Fibroblast of the aortic adventitia (primary cell): ENCODE measurements at regions not wholly inside any gene's neighbourhood (a gene's known extent, or its start where the extent isn't known, plus 50 kb on each side); places are given as distances from the start of the nearest gene placed in this dataset.

Source experiments
- DNase-seq: peaks from one replicate; pipeline ENCODE4 v3.0.0-alpha.2; 2010; ENCODE audit warnings: low read depth
- H3K4me3 ChIP-seq: 2 replicates; pipeline ENCODE4 v1.5.1; 2011; ENCODE audit warnings: low read depth, mild to moderate bottlenecking, control low read depth, low read length, moderate library complexity
- TF ChIP-seq, protein P1 (sequence below): IDR thresholded peaks from 2 replicates; pipeline ENCODE4 v1.5.1; 2011; ENCODE audit warnings: mild to moderate bottlenecking, low read length, control low read depth, inconsistent platforms; ENCODE audit not compliant: insufficient read depth

GRCh38 chr18:53984021-53984420, 240.4 kb downstream of the MBD2 start:
- no peak overlapping the region for H3K4me3 ChIP-seq
- TF ChIP-seq, protein P1, sequence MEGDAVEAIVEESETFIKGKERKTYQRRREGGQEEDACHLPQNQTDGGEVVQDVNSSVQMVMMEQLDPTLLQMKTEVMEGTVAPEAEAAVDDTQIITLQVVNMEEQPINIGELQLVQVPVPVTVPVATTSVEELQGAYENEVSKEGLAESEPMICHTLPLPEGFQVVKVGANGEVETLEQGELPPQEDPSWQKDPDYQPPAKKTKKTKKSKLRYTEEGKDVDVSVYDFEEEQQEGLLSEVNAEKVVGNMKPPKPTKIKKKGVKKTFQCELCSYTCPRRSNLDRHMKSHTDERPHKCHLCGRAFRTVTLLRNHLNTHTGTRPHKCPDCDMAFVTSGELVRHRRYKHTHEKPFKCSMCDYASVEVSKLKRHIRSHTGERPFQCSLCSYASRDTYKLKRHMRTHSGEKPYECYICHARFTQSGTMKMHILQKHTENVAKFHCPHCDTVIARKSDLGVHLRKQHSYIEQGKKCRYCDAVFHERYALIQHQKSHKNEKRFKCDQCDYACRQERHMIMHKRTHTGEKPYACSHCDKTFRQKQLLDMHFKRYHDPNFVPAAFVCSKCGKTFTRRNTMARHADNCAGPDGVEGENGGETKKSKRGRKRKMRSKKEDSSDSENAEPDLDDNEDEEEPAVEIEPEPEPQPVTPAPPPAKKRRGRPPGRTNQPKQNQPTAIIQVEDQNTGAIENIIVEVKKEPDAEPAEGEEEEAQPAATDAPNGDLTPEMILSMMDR, result no peak
- no peak for DNase-seq

DNA sequence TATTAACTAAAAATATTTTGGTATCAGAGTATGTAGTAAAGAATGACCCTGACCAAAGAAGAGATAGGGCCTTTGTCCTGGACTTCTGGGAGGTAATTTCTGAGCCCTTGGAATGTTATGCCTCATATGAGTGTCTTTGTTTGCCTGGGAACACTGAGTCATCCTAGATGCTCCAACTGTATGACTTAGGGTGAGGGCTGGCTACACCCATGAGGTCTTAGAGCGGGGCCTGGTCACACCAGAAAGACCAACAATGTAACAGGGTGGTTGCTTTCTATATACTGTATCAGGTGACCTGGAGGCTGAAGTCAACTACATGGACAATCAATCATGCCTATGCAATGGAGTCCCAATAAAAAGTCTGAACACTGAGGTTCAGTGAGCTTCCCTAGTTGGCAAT, 253.1 kb downstream of the MBD2 start:
- TF ChIP-seq, protein P1, result no peak
- no peak for DNase-seq
- H3K4me3 ChIP-seq, result no peak overlapping the region

- DNase-seq, result no peak
- TF ChIP-seq, protein P1, result no peak
- no peak overlapping the region for H3K4me3 ChIP-seq
These were observed 271.8 kb downstream of the MBD2 start for GRCh38 chr18:53952700-53953099.

DNA sequence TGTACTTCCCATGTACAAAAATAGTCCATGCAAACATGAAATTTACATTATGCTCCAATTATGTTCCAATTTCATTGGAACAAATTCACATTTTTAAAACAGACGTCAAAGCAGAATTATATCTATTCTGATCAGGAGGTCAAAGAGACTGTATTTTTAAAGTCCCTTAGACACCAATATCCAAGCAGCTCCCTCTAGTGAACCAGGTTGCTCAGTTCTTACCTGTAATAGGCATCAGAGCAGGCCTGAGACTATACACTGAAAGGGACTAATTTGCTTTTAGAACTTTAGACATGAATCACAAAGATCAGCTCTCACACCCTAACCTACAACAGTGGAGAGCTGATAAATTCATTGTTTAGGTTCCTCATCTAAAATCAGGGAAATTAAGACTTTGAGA, 273.9 kb downstream of the MBD2 start:
- no peak for DNase-seq
- H3K4me3 ChIP-seq, result no peak overlapping the region
- TF ChIP-seq, protein P1, result no peak

- TF ChIP-seq, protein P1, result no peak
- DNase-seq, result no peak
- H3K4me3 ChIP-seq, result no peak overlapping the region
These were observed 275.5 kb downstream of the MBD2 start for GRCh38 chr18:53948991-53949390.

- DNase-seq, result no peak
- TF ChIP-seq, protein P1, result no peak
- no peak overlapping the region for H3K4me3 ChIP-seq
These were observed 277.3 kb downstream of the MBD2 start for GRCh38 chr18:53947092-53947640.

GRCh38 chr18:53946594-53946993, 277.9 kb downstream of the MBD2 start:
- no peak for DNase-seq
- TF ChIP-seq, protein P1, result no peak
- no peak overlapping the region for H3K4me3 ChIP-seq
